ENCODE measurements at regions not wholly inside any gene's neighbourhood (a gene's known extent, or its start where the extent isn't known, plus 50 kb on each side); places are given as distances from the start of the nearest gene placed in this dataset.
"Not testable (repeated sequence)": the region's sequence is repeated elsewhere in the genome, so short reads cannot be mapped to it uniquely, and the experiment has no call there.

DNA sequence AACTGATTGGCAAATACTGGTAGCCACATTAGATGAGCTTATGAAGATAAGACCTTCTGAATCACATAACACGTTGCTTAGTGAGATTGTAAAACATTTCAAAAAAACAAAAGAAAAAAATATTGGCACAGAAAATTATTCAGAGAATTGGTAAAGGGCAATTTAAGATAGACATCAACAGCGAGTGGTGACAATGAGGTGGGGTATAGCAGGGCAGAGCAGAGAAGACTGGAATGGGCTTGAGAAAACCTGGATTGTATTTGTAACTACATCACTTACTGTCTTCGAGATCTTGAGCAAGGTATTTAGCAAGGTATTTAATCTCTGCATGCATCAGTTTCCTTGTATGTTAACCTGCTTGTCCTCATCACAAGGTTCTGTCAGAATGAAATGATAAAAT, 313.0 kb upstream of the MEIS1 start:
- FAIRE-seq (no peak), DNase-seq (ENCODE audit: extremely low spot score, insufficient read length, low read depth) (no peak)

DNA sequence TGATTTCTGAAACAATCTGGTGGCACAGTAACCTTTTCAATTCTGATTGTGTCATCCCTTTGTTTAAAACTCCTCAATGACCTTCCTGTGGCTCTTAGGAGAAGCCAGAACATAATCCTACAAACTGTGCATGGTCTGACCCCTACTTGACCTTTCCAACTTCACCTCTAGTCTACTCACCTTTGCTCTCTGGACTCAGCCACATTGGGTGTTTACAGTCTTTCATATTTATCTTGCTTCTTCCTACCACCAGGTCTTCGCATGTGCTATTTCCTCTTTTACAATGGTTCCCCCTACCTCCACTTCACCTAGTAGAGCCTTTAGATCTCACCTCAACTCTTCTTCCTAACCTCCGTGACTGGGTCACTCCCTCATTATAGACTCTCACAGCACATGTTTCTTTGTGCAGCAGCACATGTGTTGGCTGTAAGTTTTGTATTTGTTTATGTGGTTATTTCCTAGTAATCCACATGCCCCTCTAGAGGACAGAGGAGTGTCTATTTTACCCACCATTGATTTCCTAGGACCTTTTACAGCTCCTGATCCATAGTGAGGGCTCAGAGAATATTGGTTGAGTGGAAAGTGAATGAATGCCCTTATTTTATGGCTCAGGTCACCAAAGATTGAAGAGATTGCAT, 320.8 kb upstream of the MEIS1 start:
- DNase-seq (ENCODE audit: extremely low spot score, insufficient read length, low read depth) (no peak), FAIRE-seq (no peak)

DNA sequence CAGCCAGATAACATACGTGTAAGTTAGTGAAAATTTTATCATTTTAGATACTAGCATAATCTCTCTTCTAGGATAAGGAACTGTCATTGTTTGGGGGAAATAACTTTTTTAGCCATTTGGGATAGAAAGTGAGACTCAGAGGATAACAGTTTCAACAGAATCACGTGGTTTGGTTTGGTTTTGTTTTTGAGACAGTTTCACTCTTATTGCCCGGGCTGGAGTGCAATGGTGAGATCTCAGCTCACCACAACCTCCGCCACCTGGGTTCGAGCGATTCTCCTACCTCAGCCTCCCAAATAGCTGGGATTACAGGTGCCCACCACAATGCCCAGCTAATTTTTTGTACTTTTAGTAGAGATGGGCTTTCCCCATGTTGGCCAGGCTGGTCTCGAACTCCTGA, 323.2 kb upstream of the MEIS1 start:
- FAIRE-seq (no peak), DNase-seq (ENCODE audit: extremely low spot score, insufficient read length, low read depth) (no peak)

DNA sequence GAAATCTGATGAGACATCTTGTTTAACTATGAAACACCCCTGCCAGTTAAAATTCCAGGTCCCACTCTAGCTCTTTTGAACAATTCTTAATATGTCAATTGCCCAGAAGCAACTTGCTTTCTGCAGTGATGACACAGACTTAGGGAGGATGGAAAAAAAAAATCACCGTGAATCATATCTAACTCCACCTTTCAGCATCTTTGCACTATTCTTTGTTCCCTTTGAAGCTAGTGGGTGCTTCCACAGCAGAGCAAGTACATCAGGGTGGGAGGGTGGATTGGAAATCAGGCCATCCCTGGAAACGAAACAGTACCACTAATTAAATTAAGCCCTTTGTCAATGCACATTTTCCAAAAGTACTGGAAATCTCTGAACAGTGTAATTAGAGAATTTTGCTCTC, 324.3 kb upstream of the MEIS1 start:
- DNase-seq (ENCODE audit: extremely low spot score, insufficient read length, low read depth) (no peak), FAIRE-seq (no peak)

DNA sequence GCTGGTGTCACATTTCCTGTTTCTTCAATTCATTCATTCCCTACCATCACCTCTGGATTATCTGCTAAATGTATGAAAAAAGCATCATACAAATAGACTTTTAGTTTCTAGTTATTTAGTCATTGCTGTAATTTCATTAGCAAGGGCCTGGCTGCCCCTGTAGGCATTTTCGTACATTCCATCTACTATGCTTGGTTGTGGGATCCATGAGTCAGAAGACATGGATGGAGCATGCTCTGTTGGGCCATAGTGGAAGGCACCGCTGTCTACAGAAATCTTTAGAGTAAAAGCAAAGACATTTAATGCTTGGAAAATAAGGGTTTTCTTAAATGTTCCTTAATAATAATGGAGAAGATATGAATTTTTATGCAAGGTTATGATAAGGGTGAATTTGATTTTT, 324.8 kb upstream of the MEIS1 start:
- no peak for DNase-seq (ENCODE audit: extremely low spot score, insufficient read length, low read depth)
- no peak for FAIRE-seq

DNA sequence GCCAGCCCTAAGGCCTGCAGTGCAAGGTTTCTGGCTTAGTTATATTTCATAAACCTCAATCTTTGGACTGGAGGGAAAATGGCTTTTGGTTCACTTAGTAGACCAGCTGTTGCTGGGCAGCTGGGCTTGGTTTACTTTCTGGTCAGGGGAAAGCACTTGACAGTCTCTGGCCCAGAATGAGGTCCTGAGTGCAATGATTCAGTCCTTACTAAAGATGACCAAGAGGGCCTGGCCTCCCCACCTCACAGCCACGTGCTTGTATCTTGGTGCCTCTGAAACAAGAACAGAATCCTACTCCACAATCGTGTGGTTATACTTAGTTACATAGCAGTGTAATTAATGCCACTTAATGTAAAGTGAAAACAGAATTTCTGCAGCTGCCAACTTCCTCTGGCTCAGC, 325.5 kb upstream of the MEIS1 start:
- FAIRE-seq = no peak
- DNase-seq (ENCODE audit: extremely low spot score, insufficient read length, low read depth) = no peak

DNA sequence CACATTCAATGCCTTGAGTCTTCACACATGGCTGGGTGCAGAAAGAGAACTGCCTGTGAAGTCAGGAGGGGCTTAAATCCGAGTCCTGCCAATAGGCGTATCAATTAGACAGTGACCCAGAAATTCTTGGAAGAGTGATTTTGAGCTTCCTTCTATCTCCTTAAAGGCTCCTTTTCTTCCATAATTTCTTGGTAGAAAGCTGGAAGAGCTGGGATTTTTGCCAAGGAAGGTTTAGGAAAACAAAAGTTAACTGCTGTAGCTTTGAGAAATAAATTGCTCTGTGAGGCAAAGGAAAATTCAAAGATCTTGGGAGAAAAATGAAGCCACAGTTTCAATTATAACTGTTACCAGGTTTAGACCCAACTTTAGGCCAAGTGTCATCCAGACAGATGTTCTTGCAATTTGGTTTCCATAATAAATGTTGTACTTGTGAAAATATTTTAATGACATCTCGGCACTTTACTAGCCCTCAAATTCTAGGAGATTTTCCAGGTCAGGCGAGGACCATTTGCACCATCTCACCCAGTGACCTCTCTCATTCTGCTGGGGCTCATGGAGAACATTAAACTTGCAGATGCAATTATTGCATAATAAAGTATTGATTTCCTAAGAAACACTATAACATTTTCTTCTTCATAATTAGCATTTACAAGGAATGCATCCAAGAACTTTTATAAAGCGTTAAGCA, 329.7 kb upstream of the MEIS1 start:
- FAIRE-seq = no peak
- no peak for DNase-seq (ENCODE audit: extremely low spot score, insufficient read length, low read depth)

DNA sequence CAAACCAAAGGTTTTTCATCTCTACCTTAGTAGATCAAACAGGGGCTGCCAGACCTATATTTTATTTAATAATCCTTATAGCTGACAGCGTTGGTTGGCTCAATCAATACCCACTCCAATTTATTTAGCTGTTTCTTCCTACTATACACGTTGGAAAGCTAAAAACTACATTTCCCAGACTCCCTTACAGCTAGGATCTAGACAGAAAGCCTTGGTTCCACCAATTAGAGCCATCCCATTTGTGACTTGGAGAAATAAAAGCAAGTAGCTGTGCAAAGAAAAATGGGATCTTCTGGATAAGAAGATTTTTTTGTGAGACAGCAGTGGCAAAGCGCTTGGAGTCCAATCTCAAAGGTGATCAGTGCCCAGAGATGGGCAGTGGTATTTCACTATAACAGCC, 331.3 kb upstream of the MEIS1 start:
- FAIRE-seq (no peak), DNase-seq (ENCODE audit: extremely low spot score, insufficient read length, low read depth) (no peak)

DNA sequence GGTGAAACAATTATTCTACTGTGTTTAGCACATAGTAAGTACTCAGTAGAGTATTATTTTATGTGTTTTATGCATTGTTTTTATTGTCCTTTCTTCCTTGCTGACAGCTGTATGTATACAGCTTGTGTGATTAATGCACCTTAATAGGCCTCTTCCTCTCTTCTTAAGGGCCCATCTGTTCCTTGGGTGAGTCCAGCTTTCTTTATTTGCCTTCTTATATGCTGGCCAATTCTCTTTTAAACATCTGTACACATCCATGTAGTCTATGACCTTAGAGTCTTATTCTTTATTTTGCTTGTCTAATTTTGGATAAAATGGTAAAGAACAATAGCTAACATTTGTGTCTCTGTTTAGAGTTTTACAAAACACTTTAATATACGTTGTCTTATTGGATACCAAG, 333.7 kb upstream of the MEIS1 start:
- FAIRE-seq (no peak), DNase-seq (ENCODE audit: extremely low spot score, insufficient read length, low read depth) (no peak)

DNA sequence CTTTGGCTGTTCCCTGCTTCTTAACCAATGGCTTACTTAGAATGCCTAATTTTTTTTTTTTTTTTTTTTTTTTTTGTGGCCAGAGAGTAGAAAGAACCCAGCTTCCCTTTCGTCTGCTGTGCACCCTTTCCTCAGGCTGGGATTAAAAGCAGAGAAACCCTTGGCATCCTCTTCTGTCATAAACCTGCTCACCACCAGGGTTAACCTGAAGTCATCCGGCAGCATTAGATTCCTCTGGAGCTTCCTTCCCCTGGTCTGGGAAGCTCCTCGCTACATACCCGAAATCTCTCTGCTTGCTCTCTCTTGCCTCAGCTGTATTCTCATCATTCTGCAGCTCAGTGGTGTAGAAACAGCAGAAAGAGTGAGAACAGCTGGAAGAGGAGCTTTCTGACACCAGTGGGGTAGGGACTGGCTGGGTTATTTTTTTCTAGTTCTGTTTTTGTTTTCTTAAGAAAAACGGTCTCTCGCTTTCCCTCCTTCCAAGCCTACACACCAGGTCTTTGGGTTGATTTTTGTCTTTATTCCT, 339.0 kb upstream of the MEIS1 start:
- DNase-seq (ENCODE audit: extremely low spot score, insufficient read length, low read depth) (no peak), FAIRE-seq (no peak)

DNA sequence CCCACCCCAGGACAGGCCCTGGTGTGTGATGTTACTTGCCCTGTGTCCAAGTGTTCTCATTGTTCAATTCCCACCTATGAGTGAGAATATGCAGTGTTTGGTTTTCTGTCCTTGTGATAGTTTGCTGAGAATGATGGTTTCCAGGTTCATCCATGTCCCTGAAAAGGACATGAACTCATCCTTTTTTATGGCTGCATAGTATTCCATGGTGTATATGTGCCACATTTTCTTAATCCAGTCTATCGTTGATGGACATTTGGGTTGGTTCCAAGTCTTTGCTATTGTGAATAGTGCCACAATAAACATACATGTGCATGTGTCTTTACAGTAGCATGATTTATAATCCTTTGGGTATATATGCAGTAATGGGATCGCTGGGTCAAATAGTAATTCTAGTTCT, 340.2 kb upstream of the MEIS1 start:
- not testable (repeated sequence) for FAIRE-seq; DNase-seq (ENCODE audit: extremely low spot score, insufficient read length, low read depth)

DNA sequence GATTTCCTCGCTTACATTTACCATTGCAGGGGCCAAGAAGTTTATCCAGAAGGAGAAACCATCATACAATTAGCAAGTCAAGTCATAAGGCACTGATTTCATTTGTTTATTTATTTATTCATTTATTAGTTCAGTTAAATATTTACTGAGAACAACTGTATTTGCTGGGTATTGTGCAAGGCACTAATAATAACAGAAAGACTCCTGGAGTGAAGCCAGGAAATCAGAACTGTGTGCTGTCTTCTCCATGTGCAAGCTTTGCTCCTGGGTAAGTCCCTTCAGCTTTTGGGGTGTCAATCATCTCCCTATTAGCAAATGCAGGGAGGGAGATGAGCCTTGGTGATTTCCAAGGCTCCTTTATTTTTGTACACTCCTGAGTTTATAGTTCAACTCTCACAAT, 341.6 kb upstream of the MEIS1 start:
- FAIRE-seq = no peak
- no peak for DNase-seq (ENCODE audit: extremely low spot score, insufficient read length, low read depth)

DNA sequence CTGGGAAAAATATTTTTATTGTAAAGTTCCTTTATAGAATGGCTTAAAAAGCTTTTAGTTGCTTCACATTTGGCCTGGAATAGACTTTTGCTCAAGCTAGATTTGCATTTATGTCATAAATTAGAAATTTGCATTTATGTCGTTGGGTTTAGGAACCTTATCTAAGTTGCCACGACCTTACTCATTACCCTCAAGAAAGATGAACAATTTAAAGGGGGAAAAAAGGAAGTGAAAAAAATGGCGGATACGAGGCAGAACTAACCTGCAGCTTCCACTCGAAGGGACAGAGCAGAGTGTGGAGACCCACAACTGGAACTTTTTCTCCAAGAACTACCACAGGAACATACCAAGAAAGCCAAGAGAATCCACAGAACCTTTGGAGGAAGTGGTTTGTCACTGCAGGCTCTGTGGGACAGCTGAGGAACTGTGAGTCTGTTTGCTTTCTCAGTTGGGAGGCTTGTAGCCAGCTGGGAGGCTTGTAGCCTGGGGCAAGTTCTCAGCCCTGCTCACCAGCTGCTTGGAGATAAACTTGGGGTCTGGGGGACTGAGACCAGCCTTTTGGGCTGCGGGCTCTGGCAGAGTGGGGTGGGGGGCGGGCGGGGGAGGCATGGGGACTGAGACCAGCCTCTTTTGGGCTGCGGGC, 349.9 kb upstream of the MEIS1 start:
- DNase-seq (ENCODE audit: extremely low spot score, insufficient read length, low read depth) (no peak), FAIRE-seq (no peak)

DNA sequence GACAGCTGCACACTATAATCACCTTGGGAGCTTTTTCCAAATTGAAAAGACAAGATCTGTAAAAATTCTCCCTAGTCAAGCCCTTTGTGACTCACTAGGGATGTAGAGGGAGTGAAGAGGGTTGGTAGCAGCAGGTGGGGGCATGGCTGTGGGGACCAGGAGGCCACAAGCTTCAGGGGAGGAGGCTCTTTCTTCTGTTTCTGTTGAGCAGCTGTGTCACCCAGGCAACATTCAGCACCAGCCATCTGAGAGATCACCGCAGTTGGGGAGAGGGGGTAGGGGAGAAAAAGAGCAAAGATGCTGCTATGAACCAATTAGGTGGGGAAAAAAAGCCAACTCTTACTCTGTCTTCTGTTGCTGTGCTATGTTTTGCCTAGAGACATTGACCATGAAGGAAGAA, 352.3 kb upstream of the MEIS1 start:
- DNase-seq (ENCODE audit: extremely low spot score, insufficient read length, low read depth) (no peak), FAIRE-seq (no peak)

DNA sequence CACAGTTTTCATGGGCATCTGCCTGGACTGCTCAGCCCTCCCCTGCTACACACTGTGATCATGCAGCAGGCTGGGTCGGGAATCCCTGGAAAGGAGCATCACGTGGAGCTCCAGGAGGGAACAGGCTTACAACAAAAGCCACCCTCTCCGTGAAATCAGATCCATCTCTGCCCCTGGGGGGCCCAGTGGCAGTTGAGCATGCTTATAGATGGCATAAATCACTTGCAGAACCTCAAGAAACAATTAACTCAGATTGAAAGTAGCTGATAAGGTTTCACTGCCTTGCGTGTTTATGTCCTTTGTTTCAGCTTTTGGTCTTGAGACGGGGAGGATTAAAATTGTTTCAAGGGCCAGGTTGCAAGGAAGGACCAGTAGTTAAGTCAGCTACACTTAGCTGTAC, 354.8 kb upstream of the MEIS1 start:
- FAIRE-seq (no peak), DNase-seq (ENCODE audit: extremely low spot score, insufficient read length, low read depth) (no peak)

DNA sequence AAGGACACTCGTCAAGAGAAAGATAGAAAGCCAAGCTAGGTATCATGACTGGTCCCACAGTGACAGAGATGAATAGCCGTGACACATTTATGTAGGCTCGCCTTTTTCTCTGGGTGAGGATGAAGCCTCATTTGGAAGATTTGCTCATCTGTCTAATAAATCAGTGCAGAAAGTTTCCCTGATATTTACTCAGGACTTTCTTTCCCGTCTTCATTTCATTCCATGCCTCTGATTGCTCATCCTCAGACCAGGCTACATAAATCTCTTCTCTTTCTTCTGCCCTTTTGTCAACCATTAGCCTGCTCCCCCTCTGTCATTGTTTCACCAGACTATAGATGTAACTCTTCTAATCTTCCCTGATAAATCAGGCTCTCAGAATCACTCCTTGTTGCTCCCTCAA, 361.8 kb upstream of the MEIS1 start:
- no peak for FAIRE-seq
- DNase-seq (ENCODE audit: extremely low spot score, insufficient read length, low read depth) = no peak

DNA sequence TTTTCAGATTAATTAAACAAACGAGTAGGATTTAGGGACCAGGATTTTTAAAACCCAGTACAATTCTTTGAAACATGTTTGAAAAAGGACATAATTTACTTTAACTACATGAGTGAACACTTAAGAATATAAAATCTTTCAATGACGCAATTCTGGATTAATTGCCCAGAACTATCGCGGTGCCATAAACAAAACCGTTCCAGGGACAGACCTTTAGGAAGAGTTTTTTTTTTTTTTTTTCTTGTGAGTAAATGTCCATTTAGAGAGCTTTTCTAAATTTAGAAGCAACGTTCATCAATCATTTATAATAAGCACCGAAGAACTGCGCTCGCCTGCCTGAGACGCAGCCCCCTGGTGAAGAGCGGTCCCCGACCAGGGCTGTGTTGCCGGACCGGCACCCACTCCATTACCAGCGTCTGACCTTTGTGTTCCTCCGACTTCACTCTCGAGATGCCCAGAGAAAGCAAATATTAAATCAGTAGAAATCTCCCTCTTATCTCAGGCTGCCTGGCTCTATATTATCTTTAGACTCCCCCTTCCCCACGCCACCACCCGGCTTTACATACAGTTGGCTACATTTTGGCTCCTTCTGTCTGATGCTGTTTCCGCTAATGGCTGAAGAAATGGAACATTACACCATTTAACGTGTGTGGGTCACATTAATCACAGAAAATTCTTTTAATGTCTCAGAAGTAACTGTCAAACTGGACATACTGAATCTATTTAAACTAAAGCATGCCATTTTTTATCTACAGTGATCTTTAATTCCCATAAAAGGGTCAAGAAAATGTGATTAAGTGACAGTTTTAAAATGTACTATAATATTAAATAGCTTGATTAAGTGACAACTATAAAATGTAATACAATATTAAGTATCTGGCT, 364.0 kb upstream of the MEIS1 start:
- no peak for DNase-seq (ENCODE audit: extremely low spot score, insufficient read length, low read depth)

DNA sequence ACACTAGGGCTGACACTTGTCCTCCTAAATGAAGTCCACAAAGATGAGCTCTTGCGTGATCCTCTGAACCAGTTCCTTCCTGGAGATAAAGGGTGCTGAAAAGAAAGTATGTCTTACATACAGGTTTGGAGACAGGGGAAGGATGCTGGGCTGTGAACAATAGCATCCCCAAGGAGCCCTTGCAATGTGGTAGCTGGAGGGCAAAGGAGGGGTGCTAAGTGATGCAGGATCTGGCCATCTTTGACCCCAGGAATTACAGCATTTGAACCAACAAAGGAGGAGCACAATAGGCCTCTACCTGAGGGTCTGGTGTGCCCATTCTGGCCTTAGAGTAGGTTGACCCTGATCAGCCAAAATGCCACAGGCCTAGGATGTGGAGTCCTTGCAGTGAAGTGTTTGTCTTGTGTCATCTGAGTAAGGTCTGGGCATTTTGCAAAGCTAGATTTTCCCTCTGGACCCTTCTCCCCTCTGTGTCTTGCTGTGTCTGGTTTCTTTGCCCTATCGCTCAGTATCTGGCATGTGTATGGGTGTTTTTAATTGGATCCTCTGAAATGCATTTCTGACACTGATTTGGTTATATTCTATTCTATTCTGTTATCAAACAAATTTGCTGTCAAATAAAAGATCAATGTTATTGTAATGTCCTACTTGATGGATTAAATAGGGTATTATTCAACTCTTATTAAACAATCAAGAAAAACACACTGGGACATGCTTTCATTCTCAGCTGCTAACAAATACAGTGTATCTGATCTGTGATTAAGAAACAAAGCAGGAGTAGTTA, 364.8 kb upstream of the MEIS1 start:
- DNase-seq (ENCODE audit: extremely low spot score, insufficient read length, low read depth) (no peak), FAIRE-seq (no peak)

More for the DNA sequence above, 364.0 kb upstream of the MEIS1 start:
- no peak for FAIRE-seq

DNA sequence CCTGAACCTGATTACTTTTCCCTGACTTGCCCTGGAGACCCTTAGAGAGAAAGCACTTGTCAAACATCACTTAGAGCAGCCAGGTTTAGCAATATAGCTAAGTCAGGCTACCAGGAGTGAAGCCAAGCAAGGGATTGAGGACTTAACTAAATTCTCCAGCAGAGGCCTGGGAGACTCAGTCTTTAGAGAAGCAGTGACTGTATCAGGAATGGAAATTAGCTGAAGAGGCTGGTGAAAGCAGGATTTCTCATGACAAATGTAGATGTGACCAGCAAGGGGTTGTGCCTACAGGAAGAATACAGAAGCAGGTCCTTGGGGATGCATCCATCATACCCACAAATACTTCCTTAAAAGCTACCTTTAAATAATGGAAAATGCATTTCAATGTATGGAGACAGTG, 368.9 kb upstream of the MEIS1 start:
- no peak for DNase-seq (ENCODE audit: extremely low spot score, insufficient read length, low read depth)
- no peak for FAIRE-seq

DNA sequence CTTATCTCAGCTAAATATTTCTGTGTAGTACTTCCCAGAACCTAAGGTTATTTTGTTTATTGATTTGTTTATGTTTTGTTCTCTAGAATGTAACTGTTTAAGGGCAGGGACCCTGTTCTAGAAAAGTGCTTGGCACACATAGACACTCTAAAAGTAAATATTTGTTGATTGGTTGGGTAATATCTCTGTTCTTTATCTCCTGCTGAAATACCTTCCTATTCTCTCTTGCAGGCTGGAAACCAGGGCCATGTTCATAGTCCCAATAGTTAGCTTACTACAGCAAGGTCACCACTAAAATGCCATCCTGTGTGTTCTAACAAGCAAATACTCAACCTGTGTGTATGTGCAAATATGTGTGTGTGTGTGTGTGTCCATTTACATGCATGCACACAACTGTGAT, 375.6 kb upstream of the MEIS1 start:
- DNase-seq (ENCODE audit: extremely low spot score, insufficient read length, low read depth) (no peak), FAIRE-seq (no peak)

Data from GM18507 (cell line).